HepG2 (cell line): ENCODE measurements at regions not wholly inside any gene's neighbourhood (a gene's known extent, or its start where the extent isn't known, plus 50 kb on each side); places are given as distances from the start of the nearest gene placed in this dataset.
A peak's percentile ranks its signal among the peaks of the same experiment; 100 is the strongest.

Source experiments
- MAFG ChIP-seq: sonication (generic); formaldehyde crosslinking; IDR thresholded peaks from 2 replicates; pipeline ENCODE4 v1.5.1; 2020; ENCODE audit warnings: mild to moderate bottlenecking, missing genetic modification reagents
- MBD4 ChIP-seq: IDR thresholded peaks from 2 replicates; pipeline ENCODE4 v1.6.1; 2012; ENCODE audit warnings: low read length, inconsistent platforms, borderline replicate concordance
- NR2C2 ChIP-seq: sonication (generic); formaldehyde crosslinking; IDR thresholded peaks from 2 replicates; pipeline ENCODE4 v1.4.0; 2020; ENCODE audit warnings: missing genetic modification reagents, mild to moderate bottlenecking, moderate library complexity, borderline replicate concordance
- TAF1 ChIP-seq: sonication (generic); formaldehyde crosslinking; IDR thresholded peaks from 2 replicates; pipeline ENCODE4 v1.4.0; 2020; ENCODE audit warnings: missing genetic modification reagents
- TOPORS ChIP-seq: sonication (generic); formaldehyde crosslinking; IDR thresholded peaks from 2 replicates; pipeline ENCODE4 v1.8.0; 2023; ENCODE audit warnings: mild to moderate bottlenecking, missing genetic modification reagents
- ZBTB7B ChIP-seq: sonication (generic); formaldehyde crosslinking; IDR thresholded peaks from 2 replicates; pipeline ENCODE4 v1.4.0; 2020; ENCODE audit warnings: missing genetic modification reagents
- ZFY ChIP-seq: sonication (generic); formaldehyde crosslinking; IDR thresholded peaks from 2 replicates; pipeline ENCODE4 v1.4.0; 2020; ENCODE audit warnings: missing genetic modification reagents
- ZNF451 ChIP-seq: sonication (generic); formaldehyde crosslinking; IDR thresholded peaks from 2 replicates; pipeline ENCODE4 v1.5.0; 2020; ENCODE audit warnings: mild to moderate bottlenecking, missing genetic modification reagents
- ZNF781 ChIP-seq: sonication (generic); formaldehyde crosslinking; IDR thresholded peaks from 2 replicates; pipeline ENCODE4 v1.5.1; 2020; ENCODE audit warnings: borderline replicate concordance, mild to moderate bottlenecking, missing genetic modification reagents; ENCODE audit errors: not compliant biosample characterization
- TF ChIP-seq, protein P1 (sequence below): sonication (generic); formaldehyde crosslinking; IDR thresholded peaks from 2 replicates; pipeline ENCODE4 v1.4.0; 2020; ENCODE audit warnings: low read depth, missing genetic modification reagents
- TF ChIP-seq, protein P2 (sequence below): sonication (generic); formaldehyde crosslinking; IDR thresholded peaks from 2 replicates; pipeline ENCODE4 v1.4.0; 2020; ENCODE audit warnings: missing genetic modification reagents
- TF ChIP-seq, protein P3 (sequence below): sonication (generic); formaldehyde crosslinking; IDR thresholded peaks from 2 replicates; pipeline ENCODE4 v1.8.0; 2022; ENCODE audit warnings: low read depth, missing genetic modification reagents
- TF ChIP-seq, protein P4 (sequence below): IDR thresholded peaks from 2 replicates; pipeline ENCODE4 v1.6.1; 2016; ENCODE audit warnings: missing genetic modification reagents, missing compliant biosample characterization
- TF ChIP-seq, protein P5 (sequence below): sonication (generic); formaldehyde crosslinking; conservative IDR thresholded peaks from 2 replicates; pipeline ENCODE4 v1.5.0; 2020; ENCODE audit warnings: missing genetic modification reagents
- TF ChIP-seq, protein P6 (sequence below): sonication (generic); formaldehyde crosslinking; IDR thresholded peaks from 2 replicates; pipeline ENCODE4 v1.5.0; 2020; ENCODE audit warnings: missing genetic modification reagents

DNA sequence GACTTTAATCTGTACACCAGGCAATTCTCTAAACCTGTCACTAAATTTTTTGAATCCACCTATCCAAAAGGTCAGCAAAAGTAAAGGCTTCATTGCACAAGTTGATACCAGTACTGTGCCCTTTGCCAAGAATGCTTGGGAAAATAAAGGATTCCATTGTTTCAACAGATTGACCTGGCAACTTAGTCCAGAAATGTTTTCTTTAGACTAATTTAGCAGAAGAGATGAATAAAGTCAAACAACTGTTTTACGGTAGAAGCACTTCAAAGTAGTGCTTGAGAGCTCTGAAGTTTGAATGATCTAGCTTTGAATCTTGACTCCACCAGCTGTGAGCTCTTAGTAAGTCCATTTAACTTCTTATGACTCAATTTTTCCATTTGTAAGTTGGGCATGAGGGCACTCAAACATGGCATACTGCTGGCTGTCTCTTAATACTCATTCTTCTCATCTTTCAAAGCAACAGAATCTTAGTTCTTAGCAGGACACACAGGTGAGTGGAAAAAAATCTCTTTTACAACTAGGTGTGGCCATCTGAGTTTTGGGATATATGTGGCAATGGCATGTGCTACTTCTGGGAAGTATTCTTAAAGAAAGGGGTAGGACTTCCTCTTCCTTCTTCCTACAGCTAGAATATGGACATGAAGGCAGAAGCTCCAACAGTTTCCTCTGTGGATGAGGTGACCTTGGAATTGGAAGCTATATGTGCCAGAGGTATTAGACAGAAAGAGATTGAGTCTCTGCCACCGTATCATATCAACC lies 55.9 kb upstream of the LOC128125822 start (continued):
- TF ChIP-seq TAF1 (CRISPR knock-in tag) (peak; percentile 36; the same call in 1 of the 2 replicates), ZBTB7B (CRISPR knock-in tag) (0 out of 2 replicates have a peak, but pooled peaks have one; percentile 27), ZNF781 (CRISPR knock-in tag) (peak; percentile 15), ZFY (no peak), NR2C2 (CRISPR knock-in tag) (peak; percentile 84), MBD4 (peak; percentile 82), MAFG (CRISPR knock-in tag) (no peak), ZNF451 (CRISPR knock-in tag) (no peak), TOPORS (CRISPR knock-in tag) (peak; percentile 44; the same call in 1 of the 2 replicates)
- TF ChIP-seq, protein P1, sequence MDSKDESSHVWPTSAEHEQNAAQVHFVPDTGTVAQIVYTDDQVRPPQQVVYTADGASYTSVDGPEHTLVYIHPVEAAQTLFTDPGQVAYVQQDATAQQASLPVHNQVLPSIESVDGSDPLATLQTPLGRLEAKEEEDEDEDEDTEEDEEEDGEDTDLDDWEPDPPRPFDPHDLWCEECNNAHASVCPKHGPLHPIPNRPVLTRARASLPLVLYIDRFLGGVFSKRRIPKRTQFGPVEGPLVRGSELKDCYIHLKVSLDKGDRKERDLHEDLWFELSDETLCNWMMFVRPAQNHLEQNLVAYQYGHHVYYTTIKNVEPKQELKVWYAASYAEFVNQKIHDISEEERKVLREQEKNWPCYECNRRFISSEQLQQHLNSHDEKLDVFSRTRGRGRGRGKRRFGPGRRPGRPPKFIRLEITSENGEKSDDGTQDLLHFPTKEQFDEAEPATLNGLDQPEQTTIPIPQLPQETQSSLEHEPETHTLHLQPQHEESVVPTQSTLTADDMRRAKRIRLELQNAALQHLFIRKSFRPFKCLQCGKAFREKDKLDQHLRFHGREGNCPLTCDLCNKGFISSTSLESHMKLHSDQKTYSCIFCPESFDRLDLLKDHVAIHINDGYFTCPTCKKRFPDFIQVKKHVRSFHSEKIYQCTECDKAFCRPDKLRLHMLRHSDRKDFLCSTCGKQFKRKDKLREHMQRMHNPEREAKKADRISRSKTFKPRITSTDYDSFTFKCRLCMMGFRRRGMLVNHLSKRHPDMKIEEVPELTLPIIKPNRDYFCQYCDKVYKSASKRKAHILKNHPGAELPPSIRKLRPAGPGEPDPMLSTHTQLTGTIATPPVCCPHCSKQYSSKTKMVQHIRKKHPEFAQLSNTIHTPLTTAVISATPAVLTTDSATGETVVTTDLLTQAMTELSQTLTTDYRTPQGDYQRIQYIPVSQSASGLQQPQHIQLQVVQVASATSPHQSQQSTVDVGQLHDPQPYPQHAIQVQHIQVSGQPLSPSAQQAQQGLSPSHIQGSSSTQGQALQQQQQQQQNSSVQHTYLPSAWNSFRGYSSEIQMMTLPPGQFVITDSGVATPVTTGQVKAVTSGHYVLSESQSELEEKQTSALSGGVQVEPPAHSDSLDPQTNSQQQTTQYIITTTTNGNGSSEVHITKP (CRISPR knock-in tag), result 0 out of 2 replicates have a peak, but pooled peaks have one; percentile 38
- TF ChIP-seq, protein P2, sequence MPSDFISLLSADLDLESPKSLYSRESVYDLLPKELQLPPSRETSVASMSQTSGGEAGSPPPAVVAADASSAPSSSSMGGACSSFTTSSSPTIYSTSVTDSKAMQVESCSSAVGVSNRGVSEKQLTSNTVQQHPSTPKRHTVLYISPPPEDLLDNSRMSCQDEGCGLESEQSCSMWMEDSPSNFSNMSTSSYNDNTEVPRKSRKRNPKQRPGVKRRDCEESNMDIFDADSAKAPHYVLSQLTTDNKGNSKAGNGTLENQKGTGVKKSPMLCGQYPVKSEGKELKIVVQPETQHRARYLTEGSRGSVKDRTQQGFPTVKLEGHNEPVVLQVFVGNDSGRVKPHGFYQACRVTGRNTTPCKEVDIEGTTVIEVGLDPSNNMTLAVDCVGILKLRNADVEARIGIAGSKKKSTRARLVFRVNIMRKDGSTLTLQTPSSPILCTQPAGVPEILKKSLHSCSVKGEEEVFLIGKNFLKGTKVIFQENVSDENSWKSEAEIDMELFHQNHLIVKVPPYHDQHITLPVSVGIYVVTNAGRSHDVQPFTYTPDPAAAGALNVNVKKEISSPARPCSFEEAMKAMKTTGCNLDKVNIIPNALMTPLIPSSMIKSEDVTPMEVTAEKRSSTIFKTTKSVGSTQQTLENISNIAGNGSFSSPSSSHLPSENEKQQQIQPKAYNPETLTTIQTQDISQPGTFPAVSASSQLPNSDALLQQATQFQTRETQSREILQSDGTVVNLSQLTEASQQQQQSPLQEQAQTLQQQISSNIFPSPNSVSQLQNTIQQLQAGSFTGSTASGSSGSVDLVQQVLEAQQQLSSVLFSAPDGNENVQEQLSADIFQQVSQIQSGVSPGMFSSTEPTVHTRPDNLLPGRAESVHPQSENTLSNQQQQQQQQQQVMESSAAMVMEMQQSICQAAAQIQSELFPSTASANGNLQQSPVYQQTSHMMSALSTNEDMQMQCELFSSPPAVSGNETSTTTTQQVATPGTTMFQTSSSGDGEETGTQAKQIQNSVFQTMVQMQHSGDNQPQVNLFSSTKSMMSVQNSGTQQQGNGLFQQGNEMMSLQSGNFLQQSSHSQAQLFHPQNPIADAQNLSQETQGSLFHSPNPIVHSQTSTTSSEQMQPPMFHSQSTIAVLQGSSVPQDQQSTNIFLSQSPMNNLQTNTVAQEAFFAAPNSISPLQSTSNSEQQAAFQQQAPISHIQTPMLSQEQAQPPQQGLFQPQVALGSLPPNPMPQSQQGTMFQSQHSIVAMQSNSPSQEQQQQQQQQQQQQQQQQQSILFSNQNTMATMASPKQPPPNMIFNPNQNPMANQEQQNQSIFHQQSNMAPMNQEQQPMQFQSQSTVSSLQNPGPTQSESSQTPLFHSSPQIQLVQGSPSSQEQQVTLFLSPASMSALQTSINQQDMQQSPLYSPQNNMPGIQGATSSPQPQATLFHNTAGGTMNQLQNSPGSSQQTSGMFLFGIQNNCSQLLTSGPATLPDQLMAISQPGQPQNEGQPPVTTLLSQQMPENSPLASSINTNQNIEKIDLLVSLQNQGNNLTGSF (CRISPR knock-in tag), result no peak
- TF ChIP-seq, protein P3, sequence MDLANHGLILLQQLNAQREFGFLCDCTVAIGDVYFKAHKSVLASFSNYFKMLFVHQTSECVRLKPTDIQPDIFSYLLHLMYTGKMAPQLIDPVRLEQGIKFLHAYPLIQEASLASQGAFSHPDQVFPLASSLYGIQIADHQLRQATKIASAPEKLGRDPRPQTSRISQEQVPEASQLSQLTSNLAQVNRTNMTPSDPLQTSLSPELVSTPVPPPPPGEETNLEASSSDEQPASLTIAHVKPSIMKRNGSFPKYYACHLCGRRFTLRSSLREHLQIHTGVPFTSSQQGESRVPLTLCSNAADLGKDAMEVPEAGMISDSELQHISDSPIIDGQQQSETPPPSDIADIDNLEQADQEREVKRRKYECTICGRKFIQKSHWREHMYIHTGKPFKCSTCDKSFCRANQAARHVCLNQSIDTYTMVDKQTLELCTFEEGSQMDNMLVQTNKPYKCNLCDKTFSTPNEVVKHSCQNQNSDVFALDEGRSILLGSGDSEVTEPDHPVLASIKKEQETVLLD (CRISPR knock-in tag), result no peak
- TF ChIP-seq, protein P4, sequence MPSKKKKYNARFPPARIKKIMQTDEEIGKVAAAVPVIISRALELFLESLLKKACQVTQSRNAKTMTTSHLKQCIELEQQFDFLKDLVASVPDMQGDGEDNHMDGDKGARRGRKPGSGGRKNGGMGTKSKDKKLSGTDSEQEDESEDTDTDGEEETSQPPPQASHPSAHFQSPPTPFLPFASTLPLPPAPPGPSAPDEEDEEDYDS (CRISPR knock-in tag), result peak; percentile 81
- TF ChIP-seq, protein P5, sequence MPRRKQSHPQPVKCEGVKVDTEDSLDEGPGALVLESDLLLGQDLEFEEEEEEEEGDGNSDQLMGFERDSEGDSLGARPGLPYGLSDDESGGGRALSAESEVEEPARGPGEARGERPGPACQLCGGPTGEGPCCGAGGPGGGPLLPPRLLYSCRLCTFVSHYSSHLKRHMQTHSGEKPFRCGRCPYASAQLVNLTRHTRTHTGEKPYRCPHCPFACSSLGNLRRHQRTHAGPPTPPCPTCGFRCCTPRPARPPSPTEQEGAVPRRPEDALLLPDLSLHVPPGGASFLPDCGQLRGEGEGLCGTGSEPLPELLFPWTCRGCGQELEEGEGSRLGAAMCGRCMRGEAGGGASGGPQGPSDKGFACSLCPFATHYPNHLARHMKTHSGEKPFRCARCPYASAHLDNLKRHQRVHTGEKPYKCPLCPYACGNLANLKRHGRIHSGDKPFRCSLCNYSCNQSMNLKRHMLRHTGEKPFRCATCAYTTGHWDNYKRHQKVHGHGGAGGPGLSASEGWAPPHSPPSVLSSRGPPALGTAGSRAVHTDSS (CRISPR knock-in tag), result 0 out of 2 replicates have a peak, but pooled peaks have one; percentile 31
- TF ChIP-seq, protein P6, sequence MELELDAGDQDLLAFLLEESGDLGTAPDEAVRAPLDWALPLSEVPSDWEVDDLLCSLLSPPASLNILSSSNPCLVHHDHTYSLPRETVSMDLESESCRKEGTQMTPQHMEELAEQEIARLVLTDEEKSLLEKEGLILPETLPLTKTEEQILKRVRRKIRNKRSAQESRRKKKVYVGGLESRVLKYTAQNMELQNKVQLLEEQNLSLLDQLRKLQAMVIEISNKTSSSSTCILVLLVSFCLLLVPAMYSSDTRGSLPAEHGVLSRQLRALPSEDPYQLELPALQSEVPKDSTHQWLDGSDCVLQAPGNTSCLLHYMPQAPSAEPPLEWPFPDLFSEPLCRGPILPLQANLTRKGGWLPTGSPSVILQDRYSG (CRISPR knock-in tag), result peak; percentile 59; the same call in 1 of the 2 replicates
